Stimulated activated naive CD8-positive, alpha-beta T cell treated with anti-CD3 and anti-CD28 coated beads, Interleukin-15, amount 100 ng/mL, for 72 hours (primary cell): ENCODE measurements at regions not wholly inside any gene's neighbourhood (a gene's known extent, or its start where the extent isn't known, plus 50 kb on each side); places are given as distances from the start of the nearest gene placed in this dataset.
"Not testable (repeated sequence)": the region's sequence is repeated elsewhere in the genome, so short reads cannot be mapped to it uniquely, and the experiment has no call there.

Source experiments
- ATAC-seq: fragments of 150-1000 bp; cut with Tn5 transposase; 2 replicates; pipeline ENCODE4 v1.10.0; 2021; ENCODE audit warnings: mild to moderate bottlenecking, moderate library complexity
- DNase-seq, 2 donors: peaks; one replicate each; pipeline ENCODE4 v3.0.0; 2021 to 2022
- H3K27ac Mint-ChIP-seq, 2 donors: one replicate each; pipeline ENCODE4 v1.8.0; 2022; ENCODE audit warnings: mild to moderate bottlenecking in 2 of 2, mixed read lengths in 2 of 2, moderate library complexity in 2 of 2
- H3K27me3 Mint-ChIP-seq: one replicate; pipeline ENCODE4 v1.8.0; 2022; ENCODE audit warnings: mixed read lengths
- H3K4me1 Mint-ChIP-seq: one replicate; pipeline ENCODE4 v1.8.0; 2022; ENCODE audit warnings: mild to moderate bottlenecking, mixed read lengths
- H3K4me3 Mint-ChIP-seq, 2 donors: one replicate each; pipeline ENCODE4 v1.8.0; 2022; ENCODE audit warnings: mild to moderate bottlenecking in 2 of 2, mixed read lengths in 2 of 2, moderate library complexity in 1 of 2
- H3K9me3 Mint-ChIP-seq, 2 donors: one replicate each; pipeline ENCODE4 v1.8.0; 2022; ENCODE audit warnings: mixed read lengths in 2 of 2

- no peak overlapping the region for H3K4me3 Mint-ChIP-seq
- H3K27me3 Mint-ChIP-seq, result no peaks in the 10 kb centered on the region
These were observed 108.6 kb downstream of the ZMAT1 start for GRCh38 chrX:101823236-101823635.

GRCh38 chrX:101817739-101818138 is 114.1 kb downstream of the ZMAT1 start:
- not testable (repeated sequence) for H3K27me3 Mint-ChIP-seq, H3K27ac Mint-ChIP-seq, H3K9me3 Mint-ChIP-seq, H3K4me3 Mint-ChIP-seq, DNase-seq, ATAC-seq, H3K4me1 Mint-ChIP-seq

More at GRCh38 chrX:101823236-101823635, 108.6 kb downstream of the ZMAT1 start:
- Mint-ChIP-seq H3K27ac (no peak overlapping the region), H3K9me3 (no peaks in the 10 kb centered on the region), H3K4me1 (no peaks in the 10 kb centered on the region)
- DNase-seq, result no peak
- no peak for ATAC-seq

- H3K27ac Mint-ChIP-seq, result no peak overlapping the region
- H3K27me3 Mint-ChIP-seq, result peaks cover 6% of the 10 kb centered on the region
- no peak for ATAC-seq
- no peaks in the 10 kb centered on the region for H3K4me1 Mint-ChIP-seq
- no peak overlapping the region for H3K4me3 Mint-ChIP-seq
- H3K9me3 Mint-ChIP-seq, result no peaks in the 10 kb centered on the region
- no peak for DNase-seq
These were observed 118.6 kb downstream of the ZMAT1 start for GRCh38 chrX:101813200-101813599.

- no peak for DNase-seq
- no peak overlapping the region for H3K27ac Mint-ChIP-seq
- H3K4me1 Mint-ChIP-seq, result peaks cover 5% of the 10 kb centered on the region
- no peaks in the 10 kb centered on the region for H3K27me3 Mint-ChIP-seq
- H3K9me3 Mint-ChIP-seq, result no peaks in the 10 kb centered on the region
- no peak overlapping the region for H3K4me3 Mint-ChIP-seq
- no peak for ATAC-seq
These were observed 128.4 kb downstream of the ZMAT1 start for GRCh38 chrX:101803451-101803850.

- Mint-ChIP-seq H3K9me3 (no peaks in the 10 kb centered on the region), H3K27me3 (no peaks in the 10 kb centered on the region), H3K27ac (no peak overlapping the region), H3K4me1 (peaks cover 5% of the 10 kb centered on the region), H3K4me3 (peak overlapping the region; percentile 46 to 71)
- DNase-seq (peak; percentile 76 to 78), ATAC-seq (peak; percentile 100)
These were observed 132.4 kb downstream of the ZMAT1 start for GRCh38 chrX:101799387-101799786.

- Mint-ChIP-seq H3K4me1 (no peaks in the 10 kb centered on the region), H3K4me3 (no peak overlapping the region), H3K27ac (no peak overlapping the region), H3K9me3 (no peaks in the 10 kb centered on the region), H3K27me3 (no peaks in the 10 kb centered on the region)
- no peak for ATAC-seq
- DNase-seq, result no peak
These were observed 128.3 kb upstream of the ARMCX2 start for GRCh38 chrX:101787934-101788333.

GRCh38 chrX:101785142-101785541 is 125.5 kb upstream of the ARMCX2 start:
- Mint-ChIP-seq H3K27ac (no peak overlapping the region), H3K27me3 (no peaks in the 10 kb centered on the region), H3K9me3 (no peaks in the 10 kb centered on the region), H3K4me1 (no peaks in the 10 kb centered on the region), H3K4me3 (no peak overlapping the region)
- no peak for ATAC-seq
- DNase-seq, result no peak

- DNase-seq, H3K9me3 Mint-ChIP-seq, H3K27me3 Mint-ChIP-seq, H3K4me1 Mint-ChIP-seq, H3K27ac Mint-ChIP-seq, ATAC-seq, H3K4me3 Mint-ChIP-seq: not testable (repeated sequence)
These were observed 120.8 kb upstream of the ARMCX2 start for GRCh38 chrX:101780421-101780820.

- H3K4me1 Mint-ChIP-seq, result no peaks in the 10 kb centered on the region
- no peaks in the 10 kb centered on the region for H3K9me3 Mint-ChIP-seq
- H3K4me3 Mint-ChIP-seq, result no peak overlapping the region
- peaks cover 6% of the 10 kb centered on the region for H3K27me3 Mint-ChIP-seq
- no peak overlapping the region for H3K27ac Mint-ChIP-seq
- DNase-seq (no peak), ATAC-seq (peak; percentile 46)
These were observed 114.7 kb upstream of the ARMCX2 start for GRCh38 chrX:101774340-101774739.

GRCh38 chrX:101764538-101764937 is 104.9 kb upstream of the ARMCX2 start:
- no peak overlapping the region for H3K27ac Mint-ChIP-seq
- no peak for DNase-seq
- peaks cover 2% of the 10 kb centered on the region for H3K27me3 Mint-ChIP-seq
- H3K4me3 Mint-ChIP-seq, result no peak overlapping the region
- H3K9me3 Mint-ChIP-seq, result no peaks in the 10 kb centered on the region
- ATAC-seq, result no peak
- H3K4me1 Mint-ChIP-seq, result no peaks in the 10 kb centered on the region

GRCh38 chrX:101759000-101759399 is 99.3 kb upstream of the ARMCX2 start:
- ATAC-seq (peak; percentile 68), DNase-seq (peak; percentile 9 to 17)
- Mint-ChIP-seq H3K27ac (no peak overlapping the region), H3K4me3 (no peak overlapping the region), H3K4me1 (no peaks in the 10 kb centered on the region), H3K27me3 (no peaks in the 10 kb centered on the region), H3K9me3 (no peaks in the 10 kb centered on the region)

GRCh38 chrX:101750744-101751143 is 91.1 kb upstream of the ARMCX2 start:
- no peak overlapping the region for H3K4me3 Mint-ChIP-seq
- ATAC-seq (no peak), DNase-seq (no peak)
- peaks cover 24% of the 10 kb centered on the region for H3K27me3 Mint-ChIP-seq
- H3K9me3 Mint-ChIP-seq, result no peaks in the 10 kb centered on the region
- no peaks in the 10 kb centered on the region for H3K4me1 Mint-ChIP-seq
- H3K27ac Mint-ChIP-seq, result no peak overlapping the region

- Mint-ChIP-seq H3K4me1 (no peaks in the 10 kb centered on the region), H3K4me3 (no peak overlapping the region), H3K27me3 (peaks cover 24% of the 10 kb centered on the region), H3K27ac (no peak overlapping the region), H3K9me3 (no peaks in the 10 kb centered on the region)
- ATAC-seq (no peak), DNase-seq (no peak)
These were observed 89.8 kb upstream of the ARMCX2 start for GRCh38 chrX:101749436-101749835.

GRCh38 chrX:101745046-101745445 is 85.4 kb upstream of the ARMCX2 start:
- Mint-ChIP-seq H3K4me3 (no peak overlapping the region), H3K27me3 (peaks cover 7% of the 10 kb centered on the region)

GRCh38 chrX:101744085-101744484 is 84.4 kb upstream of the ARMCX2 start:
- Mint-ChIP-seq H3K27ac (no peak overlapping the region), H3K4me3 (no peak overlapping the region), H3K27me3 (peaks cover 7% of the 10 kb centered on the region), H3K9me3 (no peaks in the 10 kb centered on the region), H3K4me1 (no peaks in the 10 kb centered on the region)
- DNase-seq, result no peak
- ATAC-seq, result no peak

More at GRCh38 chrX:101745046-101745445, 85.4 kb upstream of the ARMCX2 start:
- DNase-seq (no peak), ATAC-seq (no peak)
- H3K9me3 Mint-ChIP-seq, result no peaks in the 10 kb centered on the region
- no peaks in the 10 kb centered on the region for H3K4me1 Mint-ChIP-seq
- no peak overlapping the region for H3K27ac Mint-ChIP-seq

GRCh38 chrX:101740642-101741041 is 81.0 kb upstream of the ARMCX2 start:
- Mint-ChIP-seq H3K27ac (no peak overlapping the region), H3K9me3 (no peaks in the 10 kb centered on the region), H3K27me3 (peaks cover 7% of the 10 kb centered on the region), H3K4me3 (no peak overlapping the region), H3K4me1 (no peaks in the 10 kb centered on the region)
- ATAC-seq (no peak), DNase-seq (no peak)

GRCh38 chrX:101738867-101739266 is 79.2 kb upstream of the ARMCX2 start:
- H3K4me3 Mint-ChIP-seq, DNase-seq, H3K4me1 Mint-ChIP-seq, H3K27ac Mint-ChIP-seq, H3K27me3 Mint-ChIP-seq, H3K9me3 Mint-ChIP-seq, ATAC-seq: not testable (repeated sequence)
